HG03139 (cell line): ENCODE measurements at regions not wholly inside any gene's neighbourhood (a gene's known extent, or its start where the extent isn't known, plus 50 kb on each side); places are given as distances from the start of the nearest gene placed in this dataset.

Experiments
- ATAC-seq: cut with Tn5 transposase; IDR thresholded peaks from one replicate; pipeline ENCODE4 v1.9.1; 2021; ENCODE audit not compliant: unreplicated experiment

DNA sequence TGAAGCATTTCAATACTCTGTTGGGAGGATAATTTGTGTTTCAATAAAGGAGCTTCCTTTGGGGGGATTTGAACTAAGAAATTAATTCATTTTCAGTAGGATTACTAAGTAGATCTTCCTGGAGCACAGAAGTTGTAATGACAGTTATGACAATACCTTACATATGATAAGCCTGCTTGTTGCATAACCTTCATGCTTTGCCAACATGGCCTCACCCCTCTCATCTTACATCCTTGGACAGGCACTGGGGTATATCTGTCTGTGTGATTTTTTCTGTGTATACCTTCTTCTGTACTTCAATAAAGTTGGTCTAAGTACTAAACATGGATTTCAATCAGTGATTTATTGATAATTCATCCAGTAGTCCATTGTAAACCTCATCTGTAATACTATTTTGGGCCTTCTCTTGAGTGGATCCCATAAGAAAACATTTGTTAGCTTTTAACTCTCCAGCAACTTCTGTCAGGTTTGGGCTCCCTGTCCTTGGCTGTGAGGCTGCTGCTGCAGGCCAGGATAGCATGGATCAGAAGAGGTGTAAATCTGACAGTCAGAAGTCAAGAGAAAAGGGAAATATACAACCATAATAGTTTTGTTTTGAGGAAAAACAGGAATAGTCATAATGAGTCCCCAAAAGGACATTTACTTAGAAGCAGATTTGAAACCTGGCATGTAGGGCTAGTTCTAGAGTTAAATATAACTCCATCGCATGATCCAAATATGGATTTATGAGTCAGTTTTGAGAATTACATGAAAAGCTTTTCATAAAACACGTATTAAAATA is 422.2 kb downstream of the KLF5 start:
- ATAC-seq: no peak

DNA sequence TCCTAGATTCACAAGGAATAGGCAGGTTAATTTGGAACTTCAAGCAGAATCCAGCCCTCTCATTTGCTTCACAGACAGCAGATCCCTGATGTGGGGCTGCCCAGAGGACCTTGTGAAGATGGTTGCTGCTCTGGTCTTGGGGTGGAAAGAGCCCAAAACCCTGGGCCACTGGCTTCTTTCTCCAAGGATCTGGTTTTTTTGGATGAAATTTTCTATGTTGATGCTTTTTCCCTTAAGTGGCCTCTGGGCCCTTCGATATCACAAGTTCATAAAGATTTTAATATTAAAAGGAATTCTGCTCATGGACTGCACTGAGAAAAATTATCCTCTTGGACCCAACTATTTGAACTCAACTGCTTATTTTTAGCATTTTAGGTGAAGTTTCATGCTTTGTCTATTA is 421.1 kb downstream of the KLF5 start:
- ATAC-seq: no peak

DNA sequence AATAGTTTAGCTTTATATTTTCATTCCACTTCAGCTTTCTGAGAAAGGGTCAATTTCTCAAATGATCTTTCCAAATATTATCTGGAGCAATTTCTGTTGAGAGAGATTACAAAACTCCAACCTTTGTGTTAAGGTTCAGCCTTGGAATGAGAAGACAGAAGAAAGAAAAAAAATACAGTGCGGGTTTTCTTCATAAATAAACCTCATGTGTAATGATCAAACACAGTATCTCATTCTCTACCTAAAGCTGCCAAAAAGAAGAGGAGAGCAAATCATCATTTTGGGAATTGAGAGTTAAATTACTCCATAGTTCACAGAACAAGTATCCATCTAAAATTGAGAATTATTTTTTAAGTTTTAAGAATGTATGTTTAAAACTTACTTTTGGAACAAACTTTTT is 420.5 kb downstream of the KLF5 start:
- no peak for ATAC-seq

DNA sequence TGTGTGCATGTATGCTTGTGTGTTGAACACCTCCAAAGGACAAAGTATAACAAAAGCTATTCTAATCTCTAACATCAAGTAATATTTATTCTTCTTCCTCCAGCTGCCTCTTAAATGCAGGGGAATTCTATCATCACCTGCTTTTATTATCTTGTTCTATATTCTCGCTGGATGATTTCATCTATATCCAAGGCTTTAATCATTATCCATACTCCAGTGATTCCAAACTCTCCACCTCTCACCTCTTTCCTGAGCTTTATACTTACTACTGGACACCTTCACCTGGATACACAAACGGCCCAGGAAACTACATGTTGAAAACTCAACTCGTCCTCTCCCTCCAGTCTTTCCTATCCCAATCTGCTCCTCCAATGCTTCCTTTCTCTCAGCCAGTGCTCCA is 418.6 kb downstream of the KLF5 start:
- no peak for ATAC-seq

DNA sequence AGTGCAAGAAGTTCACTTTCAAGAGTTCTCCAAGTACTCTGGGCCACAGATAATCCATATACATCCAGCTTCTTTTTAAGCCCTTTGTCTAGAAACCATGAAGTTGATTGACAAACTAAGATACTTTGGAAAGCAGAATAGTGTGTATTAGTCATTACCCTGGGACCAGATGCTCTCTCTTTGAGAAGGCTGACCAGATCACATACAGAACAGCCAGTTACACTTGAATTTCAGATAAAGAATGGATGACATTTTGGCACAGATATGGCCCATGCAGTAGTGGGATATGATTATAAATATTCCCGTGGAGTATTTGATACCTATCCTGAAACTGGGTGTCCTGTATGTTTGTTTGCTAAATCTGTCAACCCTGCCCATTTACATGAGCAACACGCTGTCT is 414.2 kb downstream of the KLF5 start:
- ATAC-seq: no peak

DNA sequence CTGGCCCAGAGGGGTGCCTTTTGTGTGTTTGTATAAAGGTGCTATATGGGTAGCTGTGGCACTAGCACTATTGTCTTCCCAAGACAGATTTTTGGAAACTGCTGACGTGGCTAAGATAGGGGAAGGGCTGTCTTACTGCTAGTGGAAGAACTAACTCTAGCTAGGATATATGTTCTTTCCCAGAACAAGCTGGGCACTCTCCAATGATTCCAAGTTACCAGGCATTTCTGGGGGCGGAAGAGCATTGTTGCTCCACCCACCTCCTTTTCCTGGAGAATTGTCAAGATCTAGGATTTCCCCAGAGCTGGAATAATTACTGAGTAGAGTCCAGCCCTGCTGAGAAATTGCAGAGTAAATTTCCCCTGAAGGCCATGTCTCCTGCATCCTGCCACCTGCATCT is 408.3 kb downstream of the KLF5 start:
- no peak for ATAC-seq

DNA sequence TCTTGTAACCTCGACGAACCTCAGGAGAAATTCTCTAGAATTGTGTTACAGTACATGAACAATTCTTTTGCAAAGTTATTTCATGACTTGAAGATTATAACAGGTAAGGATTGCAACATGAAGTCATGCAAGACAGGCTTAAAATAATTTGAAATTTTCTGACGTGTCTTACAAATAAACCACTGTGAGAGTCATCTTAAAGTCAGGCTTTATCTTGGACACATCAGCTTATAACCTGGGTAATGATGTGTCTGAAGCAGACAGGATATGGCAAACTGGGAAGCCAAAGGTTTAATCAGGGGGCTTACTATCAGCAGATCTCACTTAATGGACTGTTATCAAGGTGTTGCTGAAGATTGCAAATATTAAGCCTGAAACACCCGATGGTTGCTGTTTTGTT is 407.8 kb downstream of the KLF5 start:
- no peak for ATAC-seq

DNA sequence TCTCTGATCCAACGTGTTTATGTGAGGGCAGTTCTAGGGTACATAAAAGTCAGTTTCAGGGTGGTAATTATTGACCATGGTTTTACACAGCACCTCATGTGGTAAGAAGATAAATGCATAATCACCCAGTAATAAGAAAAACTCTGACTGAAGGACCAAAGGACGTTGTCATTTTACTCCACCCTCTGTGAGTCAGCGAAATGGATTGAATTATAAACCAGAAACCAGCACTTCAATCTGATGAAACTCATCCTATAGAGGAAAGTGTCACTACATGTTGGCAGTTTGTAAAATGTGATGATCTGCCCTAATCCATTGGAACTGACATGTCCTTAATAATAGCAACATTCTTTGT is 406.8 kb downstream of the KLF5 start:
- ATAC-seq: no peak

DNA sequence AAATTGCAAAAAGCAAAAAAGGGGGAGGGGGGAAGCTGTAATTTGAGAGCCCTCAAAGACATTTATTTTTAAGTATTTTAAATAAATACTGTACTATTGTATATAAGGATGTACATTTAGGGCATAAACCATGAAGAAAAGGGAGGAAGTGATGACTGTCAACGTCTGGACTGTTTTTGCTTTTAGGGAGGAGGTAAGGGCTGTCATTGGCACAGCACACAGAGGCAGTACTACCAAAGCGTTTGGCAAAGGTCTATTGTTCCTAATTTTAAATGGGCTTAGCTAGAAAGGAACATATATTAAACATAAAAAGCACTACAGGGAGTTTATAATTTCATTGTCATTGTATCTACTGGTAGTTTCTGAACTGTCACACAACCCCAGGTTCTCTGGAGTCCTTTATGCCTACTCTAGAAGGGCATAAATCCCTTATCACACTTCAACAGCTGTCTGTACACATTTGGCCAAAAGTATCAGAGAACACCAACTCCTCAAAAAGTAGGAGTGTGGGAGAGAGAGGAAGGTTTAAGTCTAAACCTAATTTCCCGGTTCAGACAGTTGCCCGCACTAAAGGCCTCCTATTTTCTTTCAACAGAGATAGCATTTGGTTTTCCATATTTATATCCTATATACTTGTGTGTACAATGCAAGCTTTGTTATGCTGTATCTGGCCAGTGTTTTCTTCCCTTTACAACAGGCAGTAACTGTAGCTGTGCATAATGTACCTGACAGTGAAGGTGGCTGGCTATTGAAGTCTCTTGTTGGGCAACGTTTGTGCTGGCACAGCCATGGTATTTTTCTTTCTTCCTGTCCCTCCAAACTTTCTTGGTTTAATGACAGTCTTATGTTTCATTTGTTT is 406.2 kb downstream of the KLF5 start:
- no peak for ATAC-seq

DNA sequence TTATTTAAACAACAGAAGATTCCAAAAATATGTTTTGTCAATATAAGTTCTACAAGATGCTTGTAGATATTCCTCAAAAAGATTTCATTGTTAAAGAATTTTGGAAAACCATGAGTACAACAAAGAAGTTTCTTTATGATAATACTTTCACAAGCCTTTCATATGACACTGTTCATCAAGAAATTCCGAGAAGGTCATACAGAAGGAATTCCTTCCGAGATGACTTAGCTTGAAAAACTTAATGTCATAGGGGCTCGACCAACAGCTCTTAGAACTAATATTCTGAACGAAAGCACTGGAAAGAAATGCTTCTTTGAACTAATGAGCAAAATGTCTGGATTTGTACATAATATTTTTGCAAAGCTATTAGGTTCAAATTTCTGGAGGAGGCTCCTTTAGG is 403.4 kb downstream of the KLF5 start:
- ATAC-seq: no peak

DNA sequence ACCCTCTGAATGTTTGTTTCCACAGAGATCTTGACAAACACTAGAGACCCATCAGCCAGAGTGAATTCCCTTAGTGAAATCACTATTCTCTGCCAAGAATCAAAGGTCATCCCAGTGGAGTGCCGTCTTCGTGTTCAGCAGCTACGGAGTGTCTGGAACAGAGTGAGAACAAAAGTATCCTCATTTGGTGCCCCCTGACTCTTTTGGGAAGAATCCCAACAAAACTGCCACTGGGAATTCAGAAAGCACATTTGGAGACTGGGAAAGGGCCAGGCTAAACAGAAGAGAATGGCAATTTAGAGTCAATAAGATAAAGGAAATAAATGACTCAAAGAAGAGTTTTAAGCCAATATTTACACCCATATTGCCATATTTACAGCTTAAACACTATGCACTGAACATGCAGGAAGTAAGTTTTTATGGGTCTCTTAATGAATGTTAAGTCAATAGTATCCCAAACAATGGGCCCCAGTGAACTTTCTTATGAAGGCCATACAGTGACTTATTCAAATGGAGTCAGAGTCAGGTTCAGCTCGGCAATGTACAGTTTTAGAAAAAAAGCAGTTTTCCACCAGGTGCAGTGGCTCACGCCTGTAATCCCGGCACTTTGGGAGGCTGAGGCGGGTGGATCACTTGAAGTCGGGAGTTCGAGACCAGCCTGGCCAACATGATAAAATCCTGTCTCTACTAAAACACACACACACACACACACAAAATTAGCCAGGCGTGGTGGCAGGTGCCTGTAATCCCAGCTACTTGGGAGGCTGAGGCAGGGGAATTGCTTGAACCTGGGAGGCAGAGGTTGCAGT is 392.6 kb downstream of the KLF5 start:
- ATAC-seq: no peak

DNA sequence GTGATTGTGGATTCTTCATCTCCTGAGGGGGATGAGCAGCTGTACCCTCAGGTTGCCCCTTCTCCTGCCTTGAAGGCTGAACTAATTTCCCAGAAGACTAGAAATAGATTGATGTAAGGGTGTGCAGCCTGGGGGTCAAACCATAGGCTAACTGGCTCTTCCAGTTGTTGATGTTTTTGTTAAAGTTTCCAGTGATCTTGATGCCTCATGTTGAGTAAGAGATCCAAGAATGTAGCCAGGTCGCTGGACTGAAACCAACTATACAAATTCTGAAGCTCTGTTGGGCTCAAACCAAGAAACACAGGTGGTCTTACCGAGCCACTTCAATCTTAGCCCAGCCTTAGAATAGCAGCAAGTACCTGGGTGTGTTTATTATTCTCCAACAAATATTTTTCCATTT is 391.8 kb downstream of the KLF5 start:
- ATAC-seq: no peak

DNA sequence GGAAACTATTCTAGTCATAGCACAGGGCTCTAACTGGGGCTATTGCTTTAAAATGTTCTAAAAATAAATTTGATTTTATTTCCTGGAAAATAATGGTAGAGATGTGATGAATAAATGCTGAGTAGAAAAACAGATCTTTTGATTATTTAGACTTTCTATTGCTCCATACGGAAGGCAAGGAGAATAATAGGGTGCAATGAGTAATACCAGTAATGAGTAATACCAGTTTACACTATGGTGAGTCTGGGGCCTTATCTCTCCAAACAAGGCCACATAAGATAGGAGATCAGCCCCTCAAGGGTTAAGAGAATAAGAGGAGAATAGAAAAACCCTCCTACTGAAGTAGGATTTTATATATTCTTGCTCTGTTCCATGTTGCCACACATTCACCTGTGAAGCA is 390.4 kb downstream of the KLF5 start:
- no peak for ATAC-seq

DNA sequence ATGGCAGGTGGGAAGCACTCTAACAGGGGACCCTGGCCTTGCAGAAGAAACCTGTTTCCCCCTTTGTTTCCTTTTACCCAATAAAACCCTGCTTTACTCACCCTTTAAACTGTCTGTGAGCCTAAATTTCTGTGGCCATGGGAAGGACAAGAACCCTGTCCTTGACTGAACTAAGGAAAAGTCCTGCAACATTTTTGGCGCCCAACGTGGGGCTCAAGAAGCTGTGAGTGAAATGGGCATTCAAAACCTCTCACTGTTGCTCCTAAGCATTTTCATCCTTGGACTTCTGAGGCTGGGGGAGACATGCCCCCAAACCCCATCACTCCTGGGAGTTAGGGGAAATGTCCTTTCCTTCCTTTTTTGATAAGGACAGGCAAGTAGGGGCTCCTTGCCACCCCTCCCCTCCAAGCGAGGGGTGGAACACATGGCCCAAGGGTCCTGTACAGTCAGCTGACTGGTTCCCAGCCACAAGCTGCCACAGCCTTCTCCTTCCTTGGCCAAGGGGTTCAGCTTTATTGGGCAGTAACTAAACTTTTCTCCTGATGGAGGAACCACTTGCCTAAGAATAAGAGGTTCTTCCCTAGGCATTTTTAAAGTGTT is 381.6 kb downstream of the KLF5 start:
- no peak for ATAC-seq

DNA sequence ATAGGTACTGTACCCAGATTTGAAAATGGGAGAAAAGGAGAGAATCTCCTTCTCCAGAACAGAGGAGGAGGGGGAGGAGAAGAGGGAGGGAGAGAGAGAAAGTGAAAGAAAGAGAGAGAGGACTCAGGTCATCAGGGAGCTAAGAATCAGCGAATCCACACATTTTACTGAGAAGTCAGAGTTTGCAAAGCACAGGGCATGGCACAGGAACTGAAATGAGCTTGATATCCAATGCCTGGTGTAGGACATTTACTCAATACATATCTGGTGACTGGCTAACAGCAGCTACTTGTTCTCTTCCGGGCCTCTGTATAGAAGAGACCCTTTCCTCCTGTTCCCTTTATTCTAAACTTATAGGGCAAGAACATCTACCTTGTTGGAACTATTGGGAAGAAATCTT is 375.1 kb downstream of the KLF5 start:
- no peak for ATAC-seq

DNA sequence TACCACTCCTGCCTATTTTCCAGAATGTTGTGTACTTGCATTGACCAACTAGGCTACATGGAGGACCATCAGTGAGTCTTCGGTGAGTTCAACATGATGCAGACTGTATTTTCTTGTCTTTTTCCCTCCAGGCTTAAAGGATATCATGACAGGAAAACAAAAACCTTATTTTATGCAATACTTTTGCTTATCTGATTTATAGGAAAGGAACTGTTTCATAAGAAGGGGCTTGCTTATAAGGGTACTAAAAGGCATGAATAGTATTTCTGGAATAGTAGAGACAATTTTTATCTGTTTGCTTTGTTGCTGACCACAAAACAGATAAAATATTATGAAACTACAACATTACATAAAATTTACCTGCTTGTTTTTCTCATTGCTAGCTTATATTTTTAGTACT is 374.7 kb downstream of the KLF5 start:
- ATAC-seq: no peak

DNA sequence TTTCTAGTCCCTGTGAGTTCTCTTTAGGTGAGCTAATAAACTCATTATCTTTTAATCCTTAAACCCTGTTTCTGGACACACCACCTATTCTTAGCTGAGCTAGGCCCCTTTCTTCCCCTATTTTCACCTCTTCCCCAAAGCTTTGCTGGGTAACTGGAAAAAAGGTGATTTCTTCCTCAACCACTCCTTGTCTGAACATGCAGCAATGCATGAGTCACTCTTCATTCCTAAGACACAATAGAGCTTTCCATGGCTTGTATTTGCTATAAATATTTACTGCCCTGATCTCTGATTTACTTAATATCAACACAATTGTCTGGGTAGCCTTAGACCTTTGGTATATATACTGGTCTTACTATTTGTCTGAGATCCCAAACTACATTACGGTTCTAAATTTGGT is 370.9 kb downstream of the KLF5 start:
- ATAC-seq: no peak

DNA sequence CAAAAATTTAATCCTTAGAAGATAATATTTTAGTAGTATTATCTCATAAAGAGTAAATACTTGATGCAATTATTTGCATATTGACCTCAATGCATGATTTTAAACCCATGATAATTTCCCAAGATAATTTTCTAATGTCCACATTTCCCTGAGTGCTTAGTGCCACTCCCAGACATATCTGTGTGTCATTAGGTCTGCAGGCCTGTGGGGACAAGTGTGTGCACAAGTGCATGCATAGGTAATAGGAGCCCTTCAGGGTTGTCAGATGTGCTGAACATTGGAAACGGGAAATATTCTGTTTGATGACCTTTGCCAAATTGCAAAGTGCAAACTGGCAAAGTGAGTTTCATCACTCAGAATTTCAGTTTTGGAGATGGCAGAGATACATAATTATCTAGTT is 369.9 kb downstream of the KLF5 start:
- no peak for ATAC-seq

DNA sequence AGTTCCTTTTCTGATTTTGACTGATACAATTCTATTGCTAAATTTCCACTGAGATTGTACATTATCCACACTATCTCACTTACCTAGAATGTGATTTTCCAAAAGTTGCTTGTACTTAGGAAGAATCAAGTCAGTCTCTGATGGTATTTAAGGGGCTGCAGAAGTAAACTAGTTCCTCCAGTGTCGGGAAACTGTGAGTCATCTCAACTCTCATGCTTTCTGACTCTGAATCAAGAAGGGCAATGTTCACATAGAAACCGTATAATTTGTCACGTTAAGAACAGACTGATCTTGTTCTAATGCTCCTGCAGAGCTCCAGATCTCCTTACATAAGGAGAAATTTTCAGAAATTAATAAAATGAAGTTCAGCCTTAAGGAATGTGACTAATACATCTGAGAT is 369.3 kb downstream of the KLF5 start:
- no peak for ATAC-seq

DNA sequence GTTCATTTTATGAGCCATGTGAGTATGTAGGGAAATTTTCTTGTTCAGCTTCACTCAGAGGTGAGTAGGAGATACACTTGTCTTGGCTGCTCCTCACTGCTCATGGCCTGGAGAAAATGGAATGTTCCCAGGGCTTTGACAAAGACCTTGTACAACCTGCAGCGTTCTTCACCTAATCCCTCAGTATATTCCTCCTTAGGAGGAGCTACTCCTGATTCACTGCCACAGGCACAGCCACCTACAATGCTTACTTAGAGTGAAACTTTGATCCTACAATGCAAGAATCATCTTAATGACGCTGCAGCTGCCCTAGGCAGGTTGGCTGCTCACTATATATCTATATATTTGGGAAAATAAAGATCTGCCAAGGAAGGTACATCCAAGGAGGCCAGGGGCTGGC is 364.2 kb downstream of the KLF5 start:
- ATAC-seq: no peak

DNA sequence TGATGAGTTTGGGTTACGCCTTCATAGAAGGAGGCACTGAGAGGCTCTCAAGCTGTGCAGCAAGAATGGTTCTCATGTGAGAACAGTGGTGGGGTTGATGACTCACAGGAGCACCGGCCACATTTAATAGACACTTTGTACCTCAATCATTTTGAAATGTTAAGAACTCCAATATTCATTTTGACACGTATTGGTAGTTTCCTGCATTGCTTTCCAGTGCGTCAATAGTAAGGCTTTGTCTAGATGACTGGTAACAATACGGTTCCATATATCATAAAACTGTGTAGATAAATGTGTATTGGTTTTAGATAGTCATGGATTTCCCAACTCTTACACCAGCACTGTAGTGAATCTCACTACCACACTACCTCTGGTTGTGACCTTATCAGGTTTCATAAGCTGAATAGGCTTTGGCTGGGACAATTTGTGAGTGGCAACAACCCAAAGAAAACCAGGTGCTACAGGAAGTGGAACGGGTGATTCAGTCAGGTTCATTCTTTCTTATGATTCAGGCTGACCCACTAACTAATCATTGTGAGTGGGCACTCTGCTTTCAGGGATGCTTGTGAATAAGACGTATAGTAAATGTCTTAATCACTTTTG is 362.6 kb downstream of the KLF5 start:
- no peak for ATAC-seq
